ENCODE measurements at regions not wholly inside any gene's neighbourhood (a gene's known extent, or its start where the extent isn't known, plus 50 kb on each side); places are given as distances from the start of the nearest gene placed in this dataset.

- Histone ChIP-seq H3K36me3 (no peaks in the 10 kb centered on the region), H3K9me3 (no peaks in the 10 kb centered on the region), H3K4me3 (no peak overlapping the region), H3K4me1 (no peaks in the 10 kb centered on the region), H3K27ac (no peak overlapping the region), H3K27me3 (no peaks in the 10 kb centered on the region)
- DNase-seq: no peak
- TF ChIP-seq POLR2A (IDR thresholded peaks at IDR 0.05): no peak
- TF ChIP-seq CTCF (IDR thresholded peaks at IDR 0.05): no peak
- intact Hi-C loops (cut with DNase I; ENCODE audit: low total_unique reads): no loop called here
Observed at GRCh38 chr2:103145739-103146138, 383.9 kb downstream of the TMEM182 start.

- TF ChIP-seq POLR2A (IDR thresholded peaks at IDR 0.05) (no peak), CTCF (IDR thresholded peaks at IDR 0.05) (no peak)
- no peaks in the 10 kb centered on the region for H3K36me3 ChIP-seq
- no peak for DNase-seq
- no peak overlapping the region for H3K4me3 ChIP-seq
- H3K9me3 ChIP-seq: no peaks in the 10 kb centered on the region
- no peaks in the 10 kb centered on the region for H3K4me1 ChIP-seq
- H3K27me3 ChIP-seq: no peaks in the 10 kb centered on the region
- H3K27ac ChIP-seq: no peak overlapping the region
- intact Hi-C loops (cut with DNase I; ENCODE audit: low total_unique reads): no loop called here
Observed at GRCh38 chr2:103151046-103151445, 389.2 kb downstream of the TMEM182 start.

GRCh38 chr2:103152556-103152955 is 390.7 kb downstream of the TMEM182 start:
- no peaks in the 10 kb centered on the region for H3K27me3 ChIP-seq
- intact Hi-C loops (cut with DNase I; ENCODE audit: low total_unique reads): no loop called here
- no peak for DNase-seq
- no peak overlapping the region for H3K4me3 ChIP-seq
- H3K36me3 ChIP-seq: no peaks in the 10 kb centered on the region
- no peak overlapping the region for H3K27ac ChIP-seq
- TF ChIP-seq CTCF (IDR thresholded peaks at IDR 0.05) (no peak), POLR2A (IDR thresholded peaks at IDR 0.05) (no peak)
- H3K4me1 ChIP-seq: no peaks in the 10 kb centered on the region
- no peaks in the 10 kb centered on the region for H3K9me3 ChIP-seq

GRCh38 chr2:103153580-103154284 is 391.9 kb downstream of the TMEM182 start:
- no peak for DNase-seq
- intact Hi-C loops (cut with DNase I; ENCODE audit: low total_unique reads): no loop called here
- Histone ChIP-seq H3K9me3 (no peaks in the 10 kb centered on the region), H3K36me3 (no peaks in the 10 kb centered on the region), H3K4me3 (no peak overlapping the region), H3K4me1 (no peaks in the 10 kb centered on the region), H3K27me3 (no peaks in the 10 kb centered on the region), H3K27ac (no peak overlapping the region)
- TF ChIP-seq CTCF (IDR thresholded peaks at IDR 0.05) (no peak), POLR2A (IDR thresholded peaks at IDR 0.05) (no peak)

GRCh38 chr2:103155308-103155707 is 393.5 kb downstream of the TMEM182 start:
- no peaks in the 10 kb centered on the region for H3K27me3 ChIP-seq
- no peak overlapping the region for H3K27ac ChIP-seq
- H3K9me3 ChIP-seq: no peaks in the 10 kb centered on the region
- H3K36me3 ChIP-seq: no peaks in the 10 kb centered on the region
- H3K4me1 ChIP-seq: no peaks in the 10 kb centered on the region
- no peak for DNase-seq
- no peak overlapping the region for H3K4me3 ChIP-seq
- intact Hi-C loops (cut with DNase I; ENCODE audit: low total_unique reads): no loop called here
- TF ChIP-seq POLR2A (IDR thresholded peaks at IDR 0.05): no peak
- TF ChIP-seq CTCF (IDR thresholded peaks at IDR 0.05): no peak
